Trophoblast cell (in vitro differentiated cells and primary cell): ENCODE measurements at regions not wholly inside any gene's neighbourhood (a gene's known extent, or its start where the extent isn't known, plus 50 kb on each side); places are given as distances from the start of the nearest gene placed in this dataset.

ENCODE experiments used
- DNase-seq, 2 donors: peaks; one replicate each; pipeline ENCODE4 v3.0.0-alpha.2; 2016
- H2AFZ ChIP-seq: 2 replicates; pipeline ENCODE4 v1.6.1; 2013; ENCODE audit warnings: low read length, moderate library complexity, mild to moderate bottlenecking; ENCODE audit not compliant: insufficient read depth, poor library complexity
- H2AK5ac ChIP-seq: 2 replicates; pipeline ENCODE4 v1.6.1; 2013; ENCODE audit warnings: mild to moderate bottlenecking, low read length
- H2BK120ac ChIP-seq: 2 replicates; pipeline ENCODE4 v1.6.1; 2013; ENCODE audit warnings: low read length, mild to moderate bottlenecking, moderate library complexity; ENCODE audit not compliant: insufficient read depth, poor library complexity
- H2BK12ac ChIP-seq: 2 replicates; pipeline ENCODE4 v1.6.1; 2013; ENCODE audit warnings: mild to moderate bottlenecking, low read length, moderate library complexity
- H2BK5ac ChIP-seq: 2 replicates; pipeline ENCODE4 v1.6.1; 2013; ENCODE audit warnings: low read length, low read depth, moderate library complexity, mild to moderate bottlenecking; ENCODE audit not compliant: poor library complexity
- H3K14ac ChIP-seq: 2 replicates; pipeline ENCODE4 v1.6.1; 2013; ENCODE audit warnings: mild to moderate bottlenecking, low read length
- H3K18ac ChIP-seq: 2 replicates; pipeline ENCODE4 v1.6.1; 2013; ENCODE audit warnings: mild to moderate bottlenecking, low read length
- H3K23ac ChIP-seq: 2 replicates; pipeline ENCODE4 v1.6.1; 2013; ENCODE audit warnings: low read length
- H3K27ac ChIP-seq: 2 replicates; pipeline ENCODE4 v1.5.1; 2013; ENCODE audit warnings: low read depth, mild to moderate bottlenecking, inconsistent platforms, low read length, moderate library complexity
- H3K27me3 ChIP-seq: 2 replicates; pipeline ENCODE4 v1.6.1; 2013; ENCODE audit warnings: inconsistent platforms, mild to moderate bottlenecking, low read length, moderate library complexity; ENCODE audit not compliant: insufficient read depth
- H3K36me3 ChIP-seq, 2 experiments: 1 replicate in 1 of 2; 2 replicates in 1 of 2; pipeline ENCODE4 v1.6.1; 2013; ENCODE audit warnings: low read length in 2 of 2, mild to moderate bottlenecking in 2 of 2, moderate library complexity in 1 of 2; ENCODE audit not compliant: insufficient read depth in 2 of 2, control insufficient read depth in 1 of 2
- H3K4ac ChIP-seq: 2 replicates; pipeline ENCODE4 v1.6.1; 2013; ENCODE audit warnings: low read depth, mild to moderate bottlenecking, low read length, moderate library complexity
- H3K4me1 ChIP-seq, 2 experiments: 1 replicate in 1 of 2; 2 replicates in 1 of 2; pipeline ENCODE4 v1.6.1; 2013; ENCODE audit warnings: low read length in 2 of 2, mild to moderate bottlenecking in 2 of 2, moderate library complexity in 1 of 2; ENCODE audit not compliant: insufficient read depth in 2 of 2, control insufficient read depth in 1 of 2
- H3K4me2 ChIP-seq: 2 replicates; pipeline ENCODE4 v1.6.1; 2013; ENCODE audit warnings: inconsistent platforms, mild to moderate bottlenecking, low read length, moderate library complexity
- H3K4me3 ChIP-seq: 2 replicates; pipeline ENCODE4 v1.5.1; 2013; ENCODE audit warnings: mild to moderate bottlenecking, low read depth, low read length, inconsistent platforms
- H3K79me1 ChIP-seq: one replicate; pipeline ENCODE4 v1.6.1; 2013; ENCODE audit warnings: low read length
- H3K79me2 ChIP-seq: 2 replicates; pipeline ENCODE4 v1.6.1; 2013; ENCODE audit warnings: low read length, mild to moderate bottlenecking; ENCODE audit not compliant: control insufficient read depth, insufficient read depth, poor library complexity
- H3K9ac ChIP-seq: 2 replicates; pipeline ENCODE4 v1.6.1; 2013; ENCODE audit warnings: mild to moderate bottlenecking, low read length
- H3K9me3 ChIP-seq: 2 replicates; pipeline ENCODE4 v1.6.1; 2013; ENCODE audit warnings: low read depth, mild to moderate bottlenecking, control low read depth, inconsistent platforms, low read length; ENCODE audit not compliant: insufficient read depth
- H4K12ac ChIP-seq: 2 replicates; pipeline ENCODE4 v1.6.1; 2013; ENCODE audit warnings: low read depth, mild to moderate bottlenecking, low read length, moderate library complexity
- H4K8ac ChIP-seq: 2 replicates; pipeline ENCODE4 v1.6.1; 2013; ENCODE audit warnings: low read depth, mild to moderate bottlenecking, low read length, moderate library complexity
- H4K91ac ChIP-seq: one replicate; pipeline ENCODE4 v1.6.1; 2013; ENCODE audit warnings: low read depth, mild to moderate bottlenecking, low read length, moderate library complexity
- WGBS: extraction: QIAGEN DNeasy Blood & Tissue Kit; methylation state at CpG from one replicate; pipeline ENCODE4 v1.1.7; 2013; ENCODE audit warnings: missing lambda C conversion rate; ENCODE audit not compliant: insufficient read length, insufficient coverage; ENCODE audit errors: extremely low coverage; 5-methylcytosine and 5-hydroxymethylcytosine counted together

GRCh38 chr5:3202570-3202969 is 393.1 kb upstream of the IRX1 start:
- H3K36me3 ChIP-seq = no peaks in the 10 kb centered on the region
- no peak overlapping the region for H3K27ac ChIP-seq
- peaks cover 2% of the 10 kb centered on the region for H3K27me3 ChIP-seq
- H3K18ac ChIP-seq = no peak overlapping the region
- H3K4me3 ChIP-seq = no peak overlapping the region
- H2BK12ac ChIP-seq = no peak overlapping the region
- H3K9ac ChIP-seq = no peak overlapping the region
- H3K14ac ChIP-seq = no peak overlapping the region
- no peak for DNase-seq
- no peaks in the 10 kb centered on the region for H3K79me1 ChIP-seq
- no peak overlapping the region for H2BK120ac ChIP-seq
- H3K9me3 ChIP-seq = peaks cover 8% of the 10 kb centered on the region
- H2AFZ ChIP-seq = no peak overlapping the region
- H3K79me2 ChIP-seq = no peaks in the 10 kb centered on the region
- no peak overlapping the region for H4K91ac ChIP-seq
- no peak overlapping the region for H3K4me2 ChIP-seq
- no peak overlapping the region for H3K4ac ChIP-seq
- no peak overlapping the region for H4K12ac ChIP-seq
- H3K4me1 ChIP-seq = peaks cover 3% of the 10 kb centered on the region in 2 experiments
- no peak overlapping the region for H2AK5ac ChIP-seq
- WGBS = no CpG with 5 or more reads among the region's 13 CpGs
- no peak overlapping the region for H4K8ac ChIP-seq
- no peak overlapping the region for H3K23ac ChIP-seq
- H2BK5ac ChIP-seq = no peak overlapping the region

GRCh38 chr5:3201941-3202340 is 393.7 kb upstream of the IRX1 start:
- H3K23ac ChIP-seq = no peak overlapping the region
- DNase-seq = no peak

GRCh38 chr5:3201121-3201520 is 394.5 kb upstream of the IRX1 start:
- Histone ChIP-seq H3K27ac (no peak overlapping the region), H3K9ac (no peak overlapping the region)
- no peak for DNase-seq

More at GRCh38 chr5:3201941-3202340, 393.7 kb upstream of the IRX1 start:
- Histone ChIP-seq H3K9me3 (peaks cover 8% of the 10 kb centered on the region), H2AK5ac (no peak overlapping the region), H3K27ac (no peak overlapping the region), H3K18ac (no peak overlapping the region), H3K36me3 (no peaks in the 10 kb centered on the region), H4K8ac (no peak overlapping the region), H3K4me3 (no peak overlapping the region), H3K4me1 (peaks cover 5 to 6% of the 10 kb centered on the region in 2 experiments), H3K14ac (no peak overlapping the region), H3K79me2 (no peaks in the 10 kb centered on the region), H2BK120ac (no peak overlapping the region), H3K79me1 (no peaks in the 10 kb centered on the region), H3K27me3 (peaks cover 3% of the 10 kb centered on the region), H2BK12ac (no peak overlapping the region), H3K4me2 (no peak overlapping the region), H3K9ac (no peak overlapping the region), H3K4ac (no peak overlapping the region), H2AFZ (no peak overlapping the region), H4K12ac (no peak overlapping the region), H4K91ac (no peak overlapping the region), H2BK5ac (no peak overlapping the region)
- WGBS = no CpG with 5 or more reads among the region's 6 CpGs

GRCh38 chr5:3199962-3200755 is 395.5 kb upstream of the IRX1 start:
- H2AK5ac ChIP-seq = no peak overlapping the region
- H3K18ac ChIP-seq = no peak overlapping the region
- no peaks in the 10 kb centered on the region for H3K79me2 ChIP-seq
- H3K4me2 ChIP-seq = no peak overlapping the region
- no peak for DNase-seq
- no peaks in the 10 kb centered on the region for H3K36me3 ChIP-seq
- H3K14ac ChIP-seq = no peak overlapping the region
- H2BK12ac ChIP-seq = no peak overlapping the region
- H2BK120ac ChIP-seq = no peak overlapping the region
- H2BK5ac ChIP-seq = no peak overlapping the region
- H4K12ac ChIP-seq = no peak overlapping the region
- no peaks in the 10 kb centered on the region for H3K79me1 ChIP-seq
- H2AFZ ChIP-seq = no peak overlapping the region
- H3K4me3 ChIP-seq = no peak overlapping the region
- H4K91ac ChIP-seq = no peak overlapping the region
- no peak overlapping the region for H3K4ac ChIP-seq
- peaks cover 8% of the 10 kb centered on the region for H3K9me3 ChIP-seq
- H3K9ac ChIP-seq = no peak overlapping the region
- H3K4me1 ChIP-seq = peaks cover 5 to 6% of the 10 kb centered on the region in 2 experiments
- no peak overlapping the region for H3K23ac ChIP-seq
- no peak overlapping the region for H4K8ac ChIP-seq
- peaks cover 3% of the 10 kb centered on the region for H3K27me3 ChIP-seq
- no peak overlapping the region for H3K27ac ChIP-seq
- no CpG with 5 or more reads among the region's 15 CpGs for WGBS

More at GRCh38 chr5:3201121-3201520, 394.5 kb upstream of the IRX1 start:
- Histone ChIP-seq H2AFZ (no peak overlapping the region), H3K79me1 (no peaks in the 10 kb centered on the region), H3K23ac (no peak overlapping the region), H2AK5ac (no peak overlapping the region), H3K9me3 (peaks cover 8% of the 10 kb centered on the region), H4K8ac (no peak overlapping the region), H3K4ac (no peak overlapping the region), H4K91ac (no peak overlapping the region), H3K14ac (no peak overlapping the region), H3K4me3 (no peak overlapping the region), H3K79me2 (no peaks in the 10 kb centered on the region), H3K4me1 (peaks cover 5 to 6% of the 10 kb centered on the region in 2 experiments), H3K36me3 (no peaks in the 10 kb centered on the region), H3K4me2 (no peak overlapping the region), H2BK12ac (no peak overlapping the region), H2BK5ac (no peak overlapping the region), H3K27me3 (peaks cover 3% of the 10 kb centered on the region), H3K18ac (no peak overlapping the region), H2BK120ac (no peak overlapping the region), H4K12ac (no peak overlapping the region)
- no CpG with 5 or more reads among the region's 8 CpGs for WGBS
